ENCODE measurements at regions not wholly inside any gene's neighbourhood (a gene's known extent, or its start where the extent isn't known, plus 50 kb on each side); places are given as distances from the start of the nearest gene placed in this dataset.

DNA sequence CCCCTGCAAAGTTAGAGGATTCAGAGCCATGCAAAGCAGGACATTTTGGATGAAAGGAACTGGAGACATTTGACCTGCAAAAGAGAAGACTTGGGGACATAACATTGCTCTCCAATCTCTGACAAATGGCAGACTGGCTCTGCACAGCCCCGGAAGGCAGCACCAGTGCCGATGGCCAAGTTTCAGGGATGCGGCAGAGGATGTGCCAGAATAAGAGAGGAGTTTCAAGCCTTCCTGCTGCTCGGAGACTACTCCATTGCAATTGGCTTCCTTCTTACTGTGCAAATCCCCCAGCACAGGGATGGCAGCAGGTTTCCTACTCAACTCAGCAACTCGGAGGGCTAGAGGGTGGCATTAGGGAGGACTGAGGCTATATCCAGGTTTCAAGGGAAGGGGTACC lies 268.8 kb upstream of the ZMIZ1 start:
- CTCF ChIA-PET, result no interaction called here
- BruUV-seq (replicated peaks), result no TSS peak
- no peak for DNase-seq
- Histone ChIP-seq H3K27me3 (ENCODE audit: low read length) (no peaks in the 10 kb centered on the region), H3F3A (ENCODE audit: low read length, unreplicated experiment) (no peaks in the 10 kb centered on the region), H4K20me1 (ENCODE audit: low read length) (no peaks in the 10 kb centered on the region), H3K4me1 (ENCODE audit: insufficient read depth, low read length) (peaks cover 32% of the 10 kb centered on the region), H3K4me3 (ENCODE audit: low read length) (no peak overlapping the region), H3K9ac (ENCODE audit: low read length) (no peak overlapping the region), H3K9me2 (replicated peaks; ENCODE audit: low read length) (no peaks in the 10 kb centered on the region), H3K9me3 (ENCODE audit: low read length) (no peaks in the 10 kb centered on the region), H2AFZ (ENCODE audit: low read length) (no peak overlapping the region), H3K79me2 (ENCODE audit: low read length) (no peaks in the 10 kb centered on the region), H3K4me2 (ENCODE audit: low read length) (no peak overlapping the region), H3K27ac (ENCODE audit: low read length) (no peak overlapping the region), H3K36me3 (ENCODE audit: low read depth, low read length) (no peaks in the 10 kb centered on the region)
- POLR2A ChIA-PET (ENCODE audit: unreplicated experiment), result no interaction called here
- TF ChIP-seq, protein P1, sequence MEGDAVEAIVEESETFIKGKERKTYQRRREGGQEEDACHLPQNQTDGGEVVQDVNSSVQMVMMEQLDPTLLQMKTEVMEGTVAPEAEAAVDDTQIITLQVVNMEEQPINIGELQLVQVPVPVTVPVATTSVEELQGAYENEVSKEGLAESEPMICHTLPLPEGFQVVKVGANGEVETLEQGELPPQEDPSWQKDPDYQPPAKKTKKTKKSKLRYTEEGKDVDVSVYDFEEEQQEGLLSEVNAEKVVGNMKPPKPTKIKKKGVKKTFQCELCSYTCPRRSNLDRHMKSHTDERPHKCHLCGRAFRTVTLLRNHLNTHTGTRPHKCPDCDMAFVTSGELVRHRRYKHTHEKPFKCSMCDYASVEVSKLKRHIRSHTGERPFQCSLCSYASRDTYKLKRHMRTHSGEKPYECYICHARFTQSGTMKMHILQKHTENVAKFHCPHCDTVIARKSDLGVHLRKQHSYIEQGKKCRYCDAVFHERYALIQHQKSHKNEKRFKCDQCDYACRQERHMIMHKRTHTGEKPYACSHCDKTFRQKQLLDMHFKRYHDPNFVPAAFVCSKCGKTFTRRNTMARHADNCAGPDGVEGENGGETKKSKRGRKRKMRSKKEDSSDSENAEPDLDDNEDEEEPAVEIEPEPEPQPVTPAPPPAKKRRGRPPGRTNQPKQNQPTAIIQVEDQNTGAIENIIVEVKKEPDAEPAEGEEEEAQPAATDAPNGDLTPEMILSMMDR (conservative IDR thresholded peaks at IDR 0.05; ENCODE audit: low read depth, low read length), result no peak
- no peak for TF ChIP-seq EZH2phosphoT487 (IDR thresholded peaks at IDR 0.05; ENCODE audit: borderline replicate concordance, low read length)
- no peak for TF ChIP-seq EZH2 (IDR thresholded peaks at IDR 0.05; ENCODE audit: low read length, unreplicated experiment)
- no peak for ATAC-seq
- intact Hi-C loops (cut with micrococcal nuclease), result loop anchor here (10.0 kb wide), 1 partner anchor 755 kb away; no protein-coding TSS in a partner anchor

DNA sequence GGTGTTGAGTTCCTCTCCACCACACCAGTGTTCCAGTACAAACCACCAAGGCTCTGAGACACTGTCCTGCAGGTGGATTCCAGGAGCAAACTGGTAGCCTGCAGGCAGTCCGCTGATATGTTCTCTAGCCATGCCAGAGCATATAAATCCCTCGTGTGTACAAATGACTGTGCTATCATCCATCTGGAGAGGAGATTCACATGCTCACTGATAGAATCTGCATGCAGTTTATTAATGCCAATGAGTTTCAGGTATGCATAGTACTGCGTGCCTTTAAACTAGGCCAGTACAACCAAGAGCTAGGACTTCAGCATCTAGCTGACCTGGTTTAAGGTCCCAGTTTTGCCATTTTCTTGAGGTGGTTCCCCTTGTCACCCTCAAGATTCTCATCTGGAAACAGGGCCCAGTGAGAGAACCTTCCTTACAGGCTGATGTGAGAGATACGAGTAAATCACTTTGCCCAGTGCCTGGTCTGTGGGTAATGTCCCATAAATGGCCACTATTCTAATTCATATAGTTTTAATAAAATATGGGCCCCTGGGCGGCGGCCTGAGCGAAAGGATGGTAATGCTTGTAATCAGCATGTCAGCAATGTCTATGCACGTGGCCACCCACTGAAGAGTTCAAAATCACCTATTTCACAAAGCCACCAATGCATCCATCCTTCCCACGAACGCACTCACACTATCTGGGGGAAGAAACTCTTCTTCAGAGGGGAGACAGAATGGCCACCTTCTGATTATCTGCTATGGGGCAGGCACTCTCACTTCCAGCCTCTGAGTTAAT lies 268.0 kb upstream of the ZMIZ1 start:
- no peak overlapping the region for H3K4me3 ChIP-seq (ENCODE audit: low read length)
- H4K20me1 ChIP-seq (ENCODE audit: low read length), result no peaks in the 10 kb centered on the region
- H3K9me2 ChIP-seq (replicated peaks; ENCODE audit: low read length), result no peaks in the 10 kb centered on the region
- no peak for ATAC-seq
- no peak for DNase-seq
- no peak overlapping the region for H3K4me2 ChIP-seq (ENCODE audit: low read length)
- no peaks in the 10 kb centered on the region for H3K36me3 ChIP-seq (ENCODE audit: low read depth, low read length)
- ChIA-PET POLR2A (ENCODE audit: unreplicated experiment) (no interaction called here), CTCF (no interaction called here)
- H3K79me2 ChIP-seq (ENCODE audit: low read length), result no peaks in the 10 kb centered on the region
- H3K9ac ChIP-seq (ENCODE audit: low read length), result no peak overlapping the region
- no peaks in the 10 kb centered on the region for H3K27me3 ChIP-seq (ENCODE audit: low read length)
- peaks cover 40% of the 10 kb centered on the region for H3K4me1 ChIP-seq (ENCODE audit: insufficient read depth, low read length)
- intact Hi-C loops (cut with micrococcal nuclease), result loop anchor here (10.0 kb wide), 1 partner anchor 756 kb away; no protein-coding TSS in a partner anchor
- no peak for TF ChIP-seq EZH2 (IDR thresholded peaks at IDR 0.05; ENCODE audit: low read length, unreplicated experiment)
- TF ChIP-seq, protein P1 (conservative IDR thresholded peaks at IDR 0.05; ENCODE audit: low read depth, low read length), result no peak
- no peak for TF ChIP-seq EZH2phosphoT487 (IDR thresholded peaks at IDR 0.05; ENCODE audit: borderline replicate concordance, low read length)
- peaks cover 4% of the 10 kb centered on the region for H3F3A ChIP-seq (ENCODE audit: low read length, unreplicated experiment)
- no TSS peak for BruUV-seq (replicated peaks)
- no peaks in the 10 kb centered on the region for H3K9me3 ChIP-seq (ENCODE audit: low read length)
- H2AFZ ChIP-seq (ENCODE audit: low read length), result no peak overlapping the region
- no peak overlapping the region for H3K27ac ChIP-seq (ENCODE audit: low read length)

DNA sequence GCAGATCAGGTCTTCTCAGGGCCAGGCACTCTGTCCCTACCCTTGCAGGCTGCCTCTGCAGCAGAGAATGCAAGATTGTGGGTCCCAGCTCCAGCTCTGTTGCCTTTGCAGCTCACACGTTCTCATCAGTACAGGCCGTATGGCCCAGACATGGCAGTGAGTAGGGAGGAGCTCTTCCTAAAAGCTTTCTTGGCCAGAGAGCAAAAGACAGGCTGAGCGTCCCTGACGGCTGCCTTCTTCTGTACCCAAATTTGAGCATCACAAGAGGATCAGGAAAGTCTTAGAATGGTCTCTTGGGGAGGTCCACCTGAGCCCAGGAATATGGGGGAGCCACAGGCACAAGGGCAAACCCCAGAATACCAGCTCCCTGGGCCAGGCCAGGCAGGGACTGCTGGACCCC lies 266.3 kb upstream of the ZMIZ1 start:
- no TSS peak for BruUV-seq (replicated peaks)
- no peak for TF ChIP-seq EZH2 (IDR thresholded peaks at IDR 0.05; ENCODE audit: low read length, unreplicated experiment)
- H3K9me3 ChIP-seq (ENCODE audit: low read length), result peaks cover 5% of the 10 kb centered on the region; the same call in 1 of the 2 replicates
- DNase-seq, result no peak
- no peaks in the 10 kb centered on the region for H3K36me3 ChIP-seq (ENCODE audit: low read depth, low read length)
- H3F3A ChIP-seq (ENCODE audit: low read length, unreplicated experiment), result peaks cover 6% of the 10 kb centered on the region
- ChIA-PET CTCF (interaction anchor here (0.6 to 1.5 kb wide), 2 partner anchors 171 to 393 kb away, joined by 3 to 5 read pairs; no protein-coding TSS in a partner anchor), POLR2A (ENCODE audit: unreplicated experiment) (interaction anchor here (0.6 to 0.7 kb wide), 2 partner anchors 12 to 543 kb away, joined by 3 to 8 read pairs; no protein-coding TSS in a partner anchor)
- intact Hi-C loops (cut with micrococcal nuclease), result loop anchor here (10.0 kb wide), 1 partner anchor 758 kb away; no protein-coding TSS in a partner anchor
- H3K9me2 ChIP-seq (replicated peaks; ENCODE audit: low read length), result no peaks in the 10 kb centered on the region
- no peak overlapping the region for H3K9ac ChIP-seq (ENCODE audit: low read length)
- H3K27ac ChIP-seq (ENCODE audit: low read length), result peak overlapping the region; percentile 16
- peak overlapping the region; percentile 38 for H3K4me2 ChIP-seq (ENCODE audit: low read length)
- H3K4me1 ChIP-seq (ENCODE audit: insufficient read depth, low read length), result peaks cover 57% of the 10 kb centered on the region
- ATAC-seq, result no peak
- H3K4me3 ChIP-seq (ENCODE audit: low read length), result no peak overlapping the region
- H2AFZ ChIP-seq (ENCODE audit: low read length), result peak overlapping the region; percentile 50
- no peaks in the 10 kb centered on the region for H4K20me1 ChIP-seq (ENCODE audit: low read length)
- H3K27me3 ChIP-seq (ENCODE audit: low read length), result no peaks in the 10 kb centered on the region
- H3K79me2 ChIP-seq (ENCODE audit: low read length), result no peaks in the 10 kb centered on the region

All from PC-3 (cell line).